Neural cell (in vitro differentiated cells): ENCODE measurements at regions not wholly inside any gene's neighbourhood (a gene's known extent, or its start where the extent isn't known, plus 50 kb on each side); places are given as distances from the start of the nearest gene placed in this dataset.
"Not testable (repeated sequence)": the region's sequence is repeated elsewhere in the genome, so short reads cannot be mapped to it uniquely, and the experiment has no call there.

ENCODE experiments used
- H2AFZ ChIP-seq: fragments of 200-600, 300-800 bp; sonication (generic), shearing (Covaris generic); 2 replicates; pipeline ENCODE4 v1.6.0; 2014; ENCODE audit warnings: low read depth, mild to moderate bottlenecking, antibody characterized with exemption, low read length, moderate library complexity
- H3F3A ChIP-seq: fragments of 200-600 bp; shearing (Covaris generic); 2 replicates; pipeline ENCODE4 v1.6.1; 2016; ENCODE audit warnings: mild to moderate bottlenecking, moderate library complexity, mixed read lengths, antibody characterized with exemption, low read length; ENCODE audit not compliant: insufficient read depth, poor library complexity, severe bottlenecking
- H3K27ac ChIP-seq: fragments of 200-600, 300-800 bp; sonication (generic), shearing (Covaris generic); 2 replicates; pipeline ENCODE4 v1.5.1; 2014; ENCODE audit warnings: mild to moderate bottlenecking, low read length, moderate library complexity
- H3K27me3 ChIP-seq: fragments of 300-800, 200-600 bp; sonication (generic), shearing (Covaris generic); 2 replicates; pipeline ENCODE4 v1.6.0; 2014; ENCODE audit warnings: mild to moderate bottlenecking, low read depth, low read length, moderate library complexity; ENCODE audit not compliant: insufficient read depth
- H3K36me3 ChIP-seq: fragments of 300-800, 200-600 bp; sonication (generic), shearing (Covaris generic); 2 replicates; pipeline ENCODE4 v1.5.1; 2014; ENCODE audit warnings: mild to moderate bottlenecking, antibody characterized with exemption, low read length, moderate library complexity; ENCODE audit not compliant: insufficient read depth
- H3K4me2 ChIP-seq: fragments of 300-800, 200-600 bp; sonication (generic), shearing (Covaris generic); 2 replicates; pipeline ENCODE4 v1.6.0; 2014; ENCODE audit warnings: mild to moderate bottlenecking, low read length
- H3K4me3 ChIP-seq: fragments of 300-800, 200-600 bp; sonication (generic), shearing (Covaris generic); 2 replicates; pipeline ENCODE4 v1.5.1; 2014; ENCODE audit warnings: mild to moderate bottlenecking, low read length, moderate library complexity
- H3K79me2 ChIP-seq: fragments of 200-600 bp; shearing (Covaris generic); replicated peaks from 2 replicates; pipeline ENCODE4 v1.6.0; 2014; ENCODE audit warnings: mild to moderate bottlenecking, low read length, moderate library complexity; ENCODE audit not compliant: insufficient read depth
- H3K9ac ChIP-seq: fragments of 300-800, 200-600 bp; sonication (generic), shearing (Covaris generic); 2 replicates; pipeline ENCODE4 v1.6.1; 2016; ENCODE audit warnings: mild to moderate bottlenecking, low read length, mixed read lengths
- H3K9me2 ChIP-seq: fragments of 200-600 bp; shearing (Covaris generic); 2 replicates; pipeline ENCODE4 v1.6.1; 2016; ENCODE audit warnings: mild to moderate bottlenecking, low read length, mixed read lengths; ENCODE audit not compliant: insufficient read depth
- H3K9me3 ChIP-seq: fragments of 200-600, 300-800 bp; sonication (generic), shearing (Covaris generic); 2 replicates; pipeline ENCODE4 v1.6.1; 2016; ENCODE audit warnings: mild to moderate bottlenecking, mixed run types, low read length, moderate library complexity, mixed read lengths
- H4K20me1 ChIP-seq: fragments of 200-600 bp; shearing (Covaris generic); 2 replicates; pipeline ENCODE4 v1.6.1; 2016; ENCODE audit warnings: mild to moderate bottlenecking, mixed run types; ENCODE audit not compliant: insufficient read depth
- CTCF ChIP-seq: fragments of 450-650 bp; IDR thresholded peaks from 2 replicates; pipeline ENCODE4 v1.5.1; 2014; ENCODE audit warnings: antibody characterized with exemption, mild to moderate bottlenecking, moderate library complexity; ENCODE audit not compliant: poor library complexity, severe bottlenecking
- EP300 ChIP-seq: fragments of 450-650 bp; conservative IDR thresholded peaks from 2 replicates; pipeline ENCODE4 v1.6.1; 2014; ENCODE audit warnings: antibody characterized with exemption, mild to moderate bottlenecking, moderate library complexity; ENCODE audit not compliant: poor library complexity, severe bottlenecking
- MXI1 ChIP-seq: fragments of 450-650 bp; conservative IDR thresholded peaks from 2 replicates; pipeline ENCODE4 v1.6.1; 2014; ENCODE audit warnings: antibody characterized with exemption, mild to moderate bottlenecking; ENCODE audit not compliant: poor library complexity, severe bottlenecking
- POLR2AphosphoS5 ChIP-seq: IDR thresholded peaks from 2 replicates; pipeline ENCODE4 v1.6.1; 2012
- RAD21 ChIP-seq: fragments of 450-650 bp; conservative IDR thresholded peaks from 2 replicates; pipeline ENCODE4 v1.6.1; 2014; ENCODE audit warnings: antibody characterized with exemption, mild to moderate bottlenecking, moderate library complexity
- SMC3 ChIP-seq: fragments of 450-650 bp; conservative IDR thresholded peaks from 2 replicates; pipeline ENCODE4 v1.6.1; 2014; ENCODE audit warnings: antibody characterized with exemption, mild to moderate bottlenecking, moderate library complexity; ENCODE audit not compliant: poor library complexity
- TF ChIP-seq, protein P1 (sequence below): IDR thresholded peaks from 2 replicates; pipeline ENCODE4 v1.6.1; 2012; ENCODE audit warnings: borderline replicate concordance

GRCh38 chr1:65630855-65631254, 161.8 kb upstream of the PDE4B start:
- no peaks in the 10 kb centered on the region for H3K9me2 ChIP-seq
- H3K4me3 ChIP-seq: no peak overlapping the region
- no peaks in the 10 kb centered on the region for H4K20me1 ChIP-seq
- no peak for TF ChIP-seq POLR2AphosphoS5
- no peak for TF ChIP-seq CTCF
- TF ChIP-seq MXI1: no peak
- no peaks in the 10 kb centered on the region for H3K36me3 ChIP-seq
- H3K27ac ChIP-seq: no peak overlapping the region
- no peaks in the 10 kb centered on the region for H3K9me3 ChIP-seq
- H3K4me2 ChIP-seq: no peak overlapping the region
- no peak overlapping the region for H3K9ac ChIP-seq
- H3K79me2 ChIP-seq: no peaks in the 10 kb centered on the region
- H3K27me3 ChIP-seq: no peaks in the 10 kb centered on the region
- no peaks in the 10 kb centered on the region for H3F3A ChIP-seq
- no peak overlapping the region for H2AFZ ChIP-seq

DNA sequence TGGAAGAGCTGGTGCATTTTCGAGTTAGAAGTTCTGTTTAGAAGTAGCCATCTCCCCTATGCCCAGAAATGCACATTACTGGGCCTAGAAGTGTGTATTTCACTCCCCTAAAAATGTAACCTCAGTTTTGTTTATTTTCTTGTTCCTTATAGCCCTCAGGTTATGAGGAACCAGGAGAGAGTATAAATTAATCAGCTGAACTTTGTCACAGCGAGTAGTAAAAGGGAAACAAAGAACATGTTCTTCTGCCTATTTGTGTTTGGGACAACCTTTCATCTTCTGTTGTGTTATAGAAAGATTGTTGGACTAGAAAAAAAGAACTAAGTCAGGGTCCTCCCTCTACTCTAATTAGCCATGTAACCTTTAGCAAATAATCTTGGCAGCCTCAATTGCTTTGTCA, 160.5 kb upstream of the PDE4B start:
- TF ChIP-seq CTCF: no peak
- TF ChIP-seq SMC3: no peak
- TF ChIP-seq RAD21: no peak
- TF ChIP-seq, protein P1, sequence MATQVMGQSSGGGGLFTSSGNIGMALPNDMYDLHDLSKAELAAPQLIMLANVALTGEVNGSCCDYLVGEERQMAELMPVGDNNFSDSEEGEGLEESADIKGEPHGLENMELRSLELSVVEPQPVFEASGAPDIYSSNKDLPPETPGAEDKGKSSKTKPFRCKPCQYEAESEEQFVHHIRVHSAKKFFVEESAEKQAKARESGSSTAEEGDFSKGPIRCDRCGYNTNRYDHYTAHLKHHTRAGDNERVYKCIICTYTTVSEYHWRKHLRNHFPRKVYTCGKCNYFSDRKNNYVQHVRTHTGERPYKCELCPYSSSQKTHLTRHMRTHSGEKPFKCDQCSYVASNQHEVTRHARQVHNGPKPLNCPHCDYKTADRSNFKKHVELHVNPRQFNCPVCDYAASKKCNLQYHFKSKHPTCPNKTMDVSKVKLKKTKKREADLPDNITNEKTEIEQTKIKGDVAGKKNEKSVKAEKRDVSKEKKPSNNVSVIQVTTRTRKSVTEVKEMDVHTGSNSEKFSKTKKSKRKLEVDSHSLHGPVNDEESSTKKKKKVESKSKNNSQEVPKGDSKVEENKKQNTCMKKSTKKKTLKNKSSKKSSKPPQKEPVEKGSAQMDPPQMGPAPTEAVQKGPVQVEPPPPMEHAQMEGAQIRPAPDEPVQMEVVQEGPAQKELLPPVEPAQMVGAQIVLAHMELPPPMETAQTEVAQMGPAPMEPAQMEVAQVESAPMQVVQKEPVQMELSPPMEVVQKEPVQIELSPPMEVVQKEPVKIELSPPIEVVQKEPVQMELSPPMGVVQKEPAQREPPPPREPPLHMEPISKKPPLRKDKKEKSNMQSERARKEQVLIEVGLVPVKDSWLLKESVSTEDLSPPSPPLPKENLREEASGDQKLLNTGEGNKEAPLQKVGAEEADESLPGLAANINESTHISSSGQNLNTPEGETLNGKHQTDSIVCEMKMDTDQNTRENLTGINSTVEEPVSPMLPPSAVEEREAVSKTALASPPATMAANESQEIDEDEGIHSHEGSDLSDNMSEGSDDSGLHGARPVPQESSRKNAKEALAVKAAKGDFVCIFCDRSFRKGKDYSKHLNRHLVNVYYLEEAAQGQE: no peak
- no peak for TF ChIP-seq MXI1
- H3K9me2 ChIP-seq: no peaks in the 10 kb centered on the region
- no peaks in the 10 kb centered on the region for H3K79me2 ChIP-seq
- no peaks in the 10 kb centered on the region for H3K9me3 ChIP-seq
- H3K27ac ChIP-seq: no peak overlapping the region
- H3K27me3 ChIP-seq: no peaks in the 10 kb centered on the region
- no peak overlapping the region for H3K4me2 ChIP-seq
- no peak overlapping the region for H3K4me3 ChIP-seq
- H2AFZ ChIP-seq: no peak overlapping the region
- no peaks in the 10 kb centered on the region for H3K36me3 ChIP-seq
- no peaks in the 10 kb centered on the region for H3F3A ChIP-seq
- no peak overlapping the region for H3K9ac ChIP-seq
- no peaks in the 10 kb centered on the region for H4K20me1 ChIP-seq

DNA sequence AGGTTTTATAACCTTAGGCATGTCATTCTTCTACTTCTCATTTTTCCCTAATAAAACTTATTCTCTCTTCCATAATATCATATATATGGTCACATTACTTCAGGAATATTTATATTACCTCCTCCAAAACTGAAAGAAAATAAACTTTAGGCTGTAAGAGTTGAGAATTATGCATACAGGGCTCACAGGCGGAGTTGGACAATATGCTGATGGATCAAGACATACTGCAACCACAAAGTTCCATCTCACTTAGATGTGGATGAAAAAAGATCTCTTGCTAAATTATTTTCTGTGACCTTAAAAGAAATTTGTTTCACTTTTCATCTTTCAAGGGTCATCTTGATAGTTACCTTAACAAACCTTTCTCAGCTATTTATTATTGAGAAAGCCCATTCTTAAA, 152.6 kb upstream of the PDE4B start:
- H3K27ac ChIP-seq: no peak overlapping the region
- no peaks in the 10 kb centered on the region for H3K36me3 ChIP-seq
- H2AFZ ChIP-seq: no peak overlapping the region
- no peaks in the 10 kb centered on the region for H3K9me3 ChIP-seq
- no peaks in the 10 kb centered on the region for H4K20me1 ChIP-seq
- H3K27me3 ChIP-seq: no peaks in the 10 kb centered on the region
- H3K4me2 ChIP-seq: no peak overlapping the region
- H3K4me3 ChIP-seq: no peak overlapping the region
- H3K79me2 ChIP-seq: no peaks in the 10 kb centered on the region
- no peak overlapping the region for H3K9ac ChIP-seq
- H3K9me2 ChIP-seq: no peaks in the 10 kb centered on the region
- no peaks in the 10 kb centered on the region for H3F3A ChIP-seq
- TF ChIP-seq MXI1 (no peak), POLR2AphosphoS5 (no peak), EP300 (no peak)

DNA sequence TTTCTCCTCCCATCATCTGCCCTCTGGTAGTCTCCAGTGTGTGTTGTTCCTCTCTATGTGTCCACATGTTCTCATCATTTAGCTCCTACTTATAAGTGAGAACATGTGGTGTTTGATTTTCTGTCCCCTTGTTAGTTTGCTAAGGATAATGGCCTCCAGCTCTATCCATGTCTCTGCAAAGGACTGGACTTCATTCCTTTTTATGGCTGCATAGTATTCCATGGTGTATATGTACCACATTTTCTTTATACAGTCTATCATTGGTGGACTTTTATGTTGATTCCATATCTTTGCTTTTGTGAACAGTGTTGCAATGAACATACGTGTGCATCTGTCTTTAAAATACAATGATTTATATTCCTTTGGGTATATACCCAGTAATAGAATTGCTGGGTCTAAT, 143.5 kb upstream of the PDE4B start:
- H3K9ac ChIP-seq, H3K9me3 ChIP-seq, H4K20me1 ChIP-seq, H3K27ac ChIP-seq, H3F3A ChIP-seq, H3K36me3 ChIP-seq, H3K4me2 ChIP-seq, H3K9me2 ChIP-seq, H3K79me2 ChIP-seq, H2AFZ ChIP-seq, H3K27me3 ChIP-seq, H3K4me3 ChIP-seq: not testable (repeated sequence)
